ENCODE measurements at regions not wholly inside any gene's neighbourhood (a gene's known extent, or its start where the extent isn't known, plus 50 kb on each side); places are given as distances from the start of the nearest gene placed in this dataset.

- TF ChIP-seq CTCF (IDR thresholded peaks at IDR 0.05; ENCODE audit: insufficient read depth, low read length) = no peak
- TF ChIP-seq SPI1 (IDR thresholded peaks at IDR 0.05; ENCODE audit: borderline replicate concordance, low read depth) = no peak
- TF ChIP-seq POLR2AphosphoS5 (IDR thresholded peaks at IDR 0.05; ENCODE audit: low read depth) = no peak
- no peak for TF ChIP-seq REST (IDR thresholded peaks at IDR 0.05; ENCODE audit: insufficient replicate concordance, low read depth)
Measured at GRCh38 chr6:95209074-95209473, 368.3 kb upstream of the MANEA start.
